22Rv1 (cell line): ENCODE measurements at regions not wholly inside any gene's neighbourhood (a gene's known extent, or its start where the extent isn't known, plus 50 kb on each side); places are given as distances from the start of the nearest gene placed in this dataset.

Experiments
- H3K27ac ChIP-seq: fragments of 450-650 bp; 2 replicates; pipeline ENCODE4 v1.5.1; 2017
- ZFX ChIP-seq: fragments of 450-650 bp; IDR thresholded peaks from 2 replicates; pipeline ENCODE4 v1.6.1; 2017; ENCODE audit warnings: antibody characterized with exemption, borderline replicate concordance
- TF ChIP-seq, protein P1 (sequence below): fragments of 450-650 bp; IDR thresholded peaks from 2 replicates; pipeline ENCODE4 v1.5.1; 2017; ENCODE audit warnings: mild to moderate bottlenecking

DNA sequence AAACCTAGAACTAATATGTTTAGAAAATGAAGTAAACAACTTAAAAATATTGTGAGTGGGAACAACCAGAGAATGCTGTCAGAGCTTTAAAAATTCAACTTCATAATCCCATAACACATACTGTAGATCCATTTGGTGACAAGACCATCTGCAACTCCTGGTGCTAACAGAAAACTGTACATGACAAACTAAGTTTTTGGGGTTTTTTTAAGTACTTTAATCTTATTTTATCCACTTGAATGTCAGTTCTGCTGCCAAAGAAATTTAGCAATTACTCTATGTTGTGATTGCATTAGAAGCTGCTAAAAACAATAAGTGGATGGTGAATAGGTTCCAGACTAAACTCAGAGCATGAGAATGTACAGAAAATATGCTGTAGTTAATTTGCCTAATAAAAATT is 345.4 kb downstream of the COL12A1 start:
- TF ChIP-seq, protein P1, sequence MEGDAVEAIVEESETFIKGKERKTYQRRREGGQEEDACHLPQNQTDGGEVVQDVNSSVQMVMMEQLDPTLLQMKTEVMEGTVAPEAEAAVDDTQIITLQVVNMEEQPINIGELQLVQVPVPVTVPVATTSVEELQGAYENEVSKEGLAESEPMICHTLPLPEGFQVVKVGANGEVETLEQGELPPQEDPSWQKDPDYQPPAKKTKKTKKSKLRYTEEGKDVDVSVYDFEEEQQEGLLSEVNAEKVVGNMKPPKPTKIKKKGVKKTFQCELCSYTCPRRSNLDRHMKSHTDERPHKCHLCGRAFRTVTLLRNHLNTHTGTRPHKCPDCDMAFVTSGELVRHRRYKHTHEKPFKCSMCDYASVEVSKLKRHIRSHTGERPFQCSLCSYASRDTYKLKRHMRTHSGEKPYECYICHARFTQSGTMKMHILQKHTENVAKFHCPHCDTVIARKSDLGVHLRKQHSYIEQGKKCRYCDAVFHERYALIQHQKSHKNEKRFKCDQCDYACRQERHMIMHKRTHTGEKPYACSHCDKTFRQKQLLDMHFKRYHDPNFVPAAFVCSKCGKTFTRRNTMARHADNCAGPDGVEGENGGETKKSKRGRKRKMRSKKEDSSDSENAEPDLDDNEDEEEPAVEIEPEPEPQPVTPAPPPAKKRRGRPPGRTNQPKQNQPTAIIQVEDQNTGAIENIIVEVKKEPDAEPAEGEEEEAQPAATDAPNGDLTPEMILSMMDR = no peak
- TF ChIP-seq ZFX = no peak
- no peak overlapping the region for H3K27ac ChIP-seq

DNA sequence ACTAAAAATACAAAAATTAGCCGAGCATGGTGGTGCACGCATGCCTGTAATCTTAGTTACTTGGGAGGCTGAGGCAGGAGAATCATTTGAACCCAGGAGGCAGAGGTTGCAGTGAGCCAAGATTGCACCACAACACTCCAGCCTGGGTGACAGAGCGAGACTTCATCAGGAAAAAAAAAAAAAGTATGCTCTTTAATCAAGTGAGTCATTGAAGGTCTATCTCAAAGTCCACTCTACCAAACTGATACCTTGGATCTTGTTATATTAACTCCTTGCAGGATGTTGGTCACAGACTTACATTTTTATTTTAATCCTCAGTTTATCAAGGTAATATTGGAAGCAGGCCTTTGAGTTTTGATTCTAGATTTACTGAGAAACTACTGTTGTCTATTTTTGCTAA is 348.7 kb downstream of the COL12A1 start:
- H3K27ac ChIP-seq = no peak overlapping the region
- no peak for TF ChIP-seq ZFX
- TF ChIP-seq, protein P1 = no peak

DNA sequence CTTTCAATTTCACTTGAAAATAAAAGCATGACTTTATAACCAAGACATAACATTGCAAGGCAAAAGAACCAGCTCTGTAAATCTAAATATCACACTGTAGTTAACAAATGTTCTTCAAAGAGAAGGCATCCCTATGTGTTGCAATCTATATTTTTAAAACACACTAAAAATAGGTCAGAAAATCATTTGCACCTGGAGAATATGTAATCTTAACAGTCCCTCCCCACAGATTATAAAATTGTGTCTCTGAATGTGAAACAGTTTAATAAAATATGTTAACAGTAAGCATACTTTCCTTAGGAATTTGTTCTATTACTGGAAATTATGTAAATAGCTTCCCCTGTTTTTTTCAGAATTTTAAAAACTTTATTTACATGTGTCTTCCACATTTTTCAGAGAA is 351.9 kb downstream of the COL12A1 start:
- no peak for TF ChIP-seq ZFX
- TF ChIP-seq, protein P1 = no peak
- no peak overlapping the region for H3K27ac ChIP-seq

DNA sequence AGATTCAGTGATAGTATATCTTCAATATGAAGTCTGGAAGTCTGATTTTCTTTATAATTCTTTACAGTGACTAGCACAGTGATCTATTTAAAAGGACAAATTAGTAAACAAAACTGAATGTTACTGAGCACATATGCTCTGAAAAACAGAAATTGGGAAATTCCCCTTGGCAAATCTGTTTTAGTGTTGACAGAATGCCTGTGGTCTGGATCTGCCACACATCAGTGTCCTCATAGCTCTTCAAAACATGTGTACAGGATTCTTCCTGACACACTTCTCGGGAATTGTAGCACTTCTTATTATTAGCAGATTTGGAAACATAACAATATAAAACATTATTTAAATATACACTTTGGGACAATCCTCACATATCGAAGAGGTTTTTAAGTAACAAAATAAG is 354.3 kb downstream of the COL12A1 start:
- TF ChIP-seq, protein P1 = no peak
- TF ChIP-seq ZFX = no peak
- H3K27ac ChIP-seq = no peak overlapping the region

GRCh38 chr6:74840953-74841352 is 364.9 kb downstream of the COL12A1 start:
- TF ChIP-seq, protein P1 = no peak
- TF ChIP-seq ZFX = no peak

DNA sequence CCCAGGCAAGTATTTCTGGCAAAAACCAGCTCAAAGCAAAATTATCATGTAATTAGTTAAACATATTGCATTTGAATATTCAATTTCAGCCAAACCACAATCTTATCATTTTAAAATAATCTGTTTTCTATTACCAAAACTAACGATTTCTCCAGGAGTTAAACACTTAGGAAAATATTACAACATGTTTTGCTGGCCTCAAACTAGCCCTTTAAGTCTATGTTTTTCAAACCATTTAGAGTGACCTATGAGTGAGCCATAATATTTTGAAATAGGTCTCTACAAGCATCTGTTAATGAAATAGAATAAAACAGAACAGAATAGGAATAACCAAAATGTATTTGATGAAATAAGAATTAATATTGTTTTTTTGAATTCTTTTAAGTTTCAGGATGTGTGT is 370.9 kb downstream of the COL12A1 start:
- TF ChIP-seq, protein P1 = no peak
- no peak for TF ChIP-seq ZFX
- no peak overlapping the region for H3K27ac ChIP-seq

More at GRCh38 chr6:74840953-74841352, 364.9 kb downstream of the COL12A1 start:
- H3K27ac ChIP-seq = no peak overlapping the region

DNA sequence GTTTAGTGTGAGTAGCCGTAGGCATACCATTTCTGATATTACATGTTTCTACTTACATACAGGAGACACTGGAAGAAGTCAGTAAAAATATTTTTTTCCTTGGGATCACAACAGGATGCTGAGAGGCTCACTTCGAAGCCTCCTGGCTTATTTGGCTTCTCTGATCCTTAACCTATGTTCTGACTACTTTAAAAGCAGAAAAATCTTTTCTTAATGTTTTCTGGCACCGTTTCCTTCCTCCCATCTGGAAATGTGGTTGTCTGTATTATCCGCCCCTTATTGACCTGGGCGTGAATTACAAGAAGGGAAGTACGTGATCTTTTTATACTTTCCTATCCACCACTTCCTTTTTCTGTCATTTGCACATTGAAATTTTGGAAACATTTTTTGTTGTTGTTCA is 379.6 kb downstream of the COL12A1 start:
- TF ChIP-seq, protein P1 = no peak
- no peak for TF ChIP-seq ZFX

More for the DNA sequence above, 379.6 kb downstream of the COL12A1 start:
- H3K27ac ChIP-seq = no peak overlapping the region
